ENCODE measurements at regions not wholly inside any gene's neighbourhood (a gene's known extent, or its start where the extent isn't known, plus 50 kb on each side); places are given as distances from the start of the nearest gene placed in this dataset.

DNA sequence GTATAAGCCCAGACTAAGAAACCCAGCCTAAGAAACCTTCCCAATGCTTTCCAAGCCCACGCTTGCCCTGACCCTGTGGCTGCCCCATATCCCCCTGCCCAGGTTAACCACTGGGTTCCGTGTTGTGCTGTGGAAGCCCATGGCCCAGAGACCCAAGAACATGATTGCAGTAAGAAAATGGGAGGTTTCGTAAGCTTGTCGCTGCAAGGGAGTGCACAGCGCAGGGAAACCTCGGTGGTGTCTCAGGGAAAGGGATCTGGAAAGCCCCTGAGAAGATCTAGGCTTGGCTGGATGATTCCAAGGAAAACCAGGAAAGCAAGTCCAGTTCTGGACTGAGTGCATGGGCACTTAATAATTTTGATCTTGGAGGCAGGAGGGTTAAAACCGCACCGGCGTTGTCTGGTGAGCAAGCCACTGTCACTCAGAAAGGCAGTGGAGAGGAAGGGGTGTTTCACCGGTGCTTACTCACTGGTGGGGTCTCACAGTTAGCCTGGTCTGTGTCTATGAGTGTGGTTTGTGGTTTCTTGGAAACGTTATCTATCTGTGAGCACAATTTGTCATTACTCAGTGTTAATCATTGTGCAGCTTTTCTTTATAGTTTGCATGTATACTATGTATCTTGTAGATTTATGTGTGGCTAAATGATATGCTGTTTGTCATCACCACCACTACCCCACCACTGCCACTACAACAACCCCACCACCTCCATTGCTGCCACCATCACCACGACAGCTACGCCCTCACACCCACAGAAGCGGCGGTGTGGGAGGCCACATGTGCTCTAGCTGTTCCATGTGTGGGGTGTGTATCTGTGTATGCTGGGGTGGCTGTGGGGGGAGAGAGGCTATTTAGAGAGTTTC is 53.3 kb upstream of the PRDM11 start:
- peak; percentile 71 for DNase-seq

DNA sequence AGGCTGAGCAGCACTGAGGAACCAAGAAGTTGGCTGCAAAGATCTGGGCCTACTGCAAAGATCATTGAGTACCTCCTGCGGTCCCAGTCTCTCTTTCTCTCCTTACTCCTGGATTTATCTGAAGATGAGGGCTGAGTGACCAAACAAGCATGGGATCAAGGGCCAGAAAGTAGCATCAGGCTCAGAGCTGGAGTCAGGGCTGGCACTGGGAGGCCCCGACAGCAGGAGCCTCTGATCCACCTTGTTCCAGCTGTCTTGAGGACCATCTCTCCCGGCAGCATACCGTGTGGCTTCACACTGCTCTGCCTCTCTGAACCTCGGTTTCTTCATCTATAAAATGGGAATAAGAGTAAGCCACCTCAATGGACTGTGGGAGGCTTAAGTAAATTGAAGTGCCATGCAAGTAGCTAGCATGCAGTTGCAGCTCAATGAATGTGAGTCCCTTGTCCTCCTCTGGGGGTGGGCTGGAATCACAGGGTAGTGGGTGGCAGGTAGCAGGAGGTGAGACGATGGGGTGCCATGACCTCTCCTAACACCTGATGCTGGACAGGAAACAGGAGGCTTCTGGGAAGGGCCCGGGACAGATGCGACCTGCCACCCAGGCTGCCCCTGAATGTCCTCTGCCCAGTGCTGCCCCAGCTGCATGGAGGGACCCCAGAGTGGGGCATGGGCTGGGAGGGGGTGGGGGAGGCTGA is 52.5 kb upstream of the PRDM11 start:
- no peak for DNase-seq

- DNase-seq: no peak
Observed at GRCh38 chr11:45094958-45095690, 51.3 kb upstream of the PRDM11 start.

- no peak for DNase-seq
Observed at GRCh38 chr11:45095691-45096010, 50.8 kb upstream of the PRDM11 start.

DNA sequence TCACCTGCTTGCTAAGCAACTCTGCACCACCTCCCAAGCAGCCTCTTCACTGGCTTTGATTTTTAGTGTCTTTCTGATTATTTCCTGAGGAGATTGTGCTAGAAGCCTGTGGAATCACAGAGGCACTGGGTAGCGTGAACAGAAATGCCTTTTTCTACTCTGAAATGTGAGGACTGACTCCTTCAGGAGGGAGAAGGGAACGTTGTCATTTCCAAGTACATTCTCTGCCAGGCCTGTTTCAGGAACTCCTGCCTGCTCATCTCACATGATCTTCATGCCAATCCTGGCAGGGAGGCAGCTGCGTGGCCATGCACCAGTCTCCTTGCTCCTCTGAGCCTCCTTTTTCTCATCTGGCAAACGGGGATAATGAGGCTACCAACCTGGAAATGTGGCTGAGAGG is 49.8 kb upstream of the PRDM11 start:
- DNase-seq: no peak

All from fibroblast of skin of right quadriceps (primary cell).